HCT116 (cell line): ENCODE measurements at regions not wholly inside any gene's neighbourhood (a gene's known extent, or its start where the extent isn't known, plus 50 kb on each side); places are given as distances from the start of the nearest gene placed in this dataset.

ENCODE experiments used
- ATAC-seq: fragments of 200-7000 bp; cut with Tn5 transposase; 2 replicates; pipeline ENCODE4 v1.9.1; 2020; ENCODE audit warnings: mild to moderate bottlenecking, moderate library complexity
- BruUV-seq: library from RNA; stranded (reverse); fragments of 400-500 nt; replicated peaks from 2 replicates; lab custom pipeline; 2021; lab: Mats Ljungman, UMichigan
- CTCF ChIA-PET: fragments of 300-600 bp; sonication (Branson Sonifier 250); formaldehyde crosslinking; loops from one replicate; lab custom pipeline; 2021; ENCODE audit warnings: antibody characterized with exemption; lab: Charles Lee
- POLR2A ChIA-PET: fragments of 300-600, 350-600 bp; sonication (Branson Sonifier 250); formaldehyde crosslinking; loops from one replicate; lab custom pipeline; 2021; ENCODE audit warnings: antibody characterized with exemption; lab: Charles Lee
- RAD21 ChIA-PET, 2 experiments: fragments of 300-600 bp; sonication (Branson Sonifier 250); formaldehyde crosslinking; loops; one replicate each; lab custom pipeline; 2023; ENCODE audit warnings: low total read pairs in 2 of 2; ENCODE audit not compliant: uncharacterized antibody in 2 of 2, unreplicated experiment in 2 of 2, low non-redundant PET in 1 of 2; lab: Charles Lee
- DNase-seq: peaks from one replicate; pipeline ENCODE4 v3.0.0-alpha.2; 2010; ENCODE audit warnings: low read depth, low spot score
- H2AFZ ChIP-seq: fragments of 200-600 bp; shearing (Covaris generic), sonication (generic); 2 replicates; pipeline ENCODE4 v1.6.1; 2017; ENCODE audit warnings: low read depth, mixed run types, mixed read lengths, antibody characterized with exemption, low read length; ENCODE audit not compliant: poor library complexity, severe bottlenecking
- H3K27ac ChIP-seq: 2 replicates; pipeline ENCODE4 v1.5.1; 2012; ENCODE audit warnings: low read depth, low read length
- H3K27me3 ChIP-seq: fragments of 200-600 bp; sonication (generic); 2 replicates; pipeline ENCODE4 v1.6.1; 2016; ENCODE audit warnings: mixed run types, low read length, mixed read lengths; ENCODE audit not compliant: insufficient read depth
- H3K36me3 ChIP-seq, 2 experiments: fragments of 200-500 bp in 1 of 2; fragments of 200-600 bp in 1 of 2; sonication (Bioruptor generic) in 1 of 2; sonication (generic) in 1 of 2; 2 replicates each; pipeline versions ENCODE4 v1.5.1 to v1.6.1; 2014 to 2016; ENCODE audit warnings: low read length in 2 of 2, inconsistent platforms in 1 of 2, mixed read lengths in 1 of 2, mixed run types in 1 of 2; ENCODE audit not compliant: insufficient read depth in 2 of 2, control insufficient read depth in 1 of 2
- H3K4me1 ChIP-seq, 2 experiments: fragments of 200-600 bp in 1 of 2; sonication (generic) in 1 of 2; 2 replicates each; pipeline versions ENCODE4 v1.5.1 to v1.6.1; 2012 to 2017; ENCODE audit warnings: low read length in 2 of 2, inconsistent platforms in 1 of 2, mild to moderate bottlenecking in 1 of 2, mixed read lengths in 1 of 2, mixed run types in 1 of 2, moderate library complexity in 1 of 2; ENCODE audit not compliant: insufficient read depth in 2 of 2, control insufficient read depth in 1 of 2
- H3K4me2 ChIP-seq: fragments of 200-600 bp; sonication (generic); 2 replicates; pipeline ENCODE4 v1.6.1; 2017; ENCODE audit warnings: mixed run types, low read length, mixed read lengths
- H3K4me3 ChIP-seq, 2 experiments: fragments of 200-600 bp in 1 of 2; sonication (generic) in 1 of 2; replicated peaks in 1 of 2; 2 replicates each; pipeline ENCODE4 v1.5.1; 2011 to 2016; ENCODE audit warnings: low read length in 2 of 2, control low read depth in 1 of 2, low read depth in 1 of 2, mild to moderate bottlenecking in 1 of 2, mixed read lengths in 1 of 2, mixed run types in 1 of 2
- H3K79me2 ChIP-seq: fragments of 200-600 bp; sonication (generic); 2 replicates; pipeline ENCODE4 v1.6.1; 2017; ENCODE audit warnings: mild to moderate bottlenecking, mixed run types, low read length, moderate library complexity, mixed read lengths; ENCODE audit not compliant: insufficient read depth
- H3K9ac ChIP-seq: fragments of 200-600 bp; sonication (generic); 2 replicates; pipeline ENCODE4 v1.6.1; 2016; ENCODE audit warnings: low read length, mixed read lengths
- H3K9me2 ChIP-seq: fragments of 200-600 bp; sonication (generic), shearing (Covaris generic); 2 replicates; pipeline ENCODE4 v1.6.1; 2017; ENCODE audit warnings: mixed run types, mild to moderate bottlenecking, moderate library complexity; ENCODE audit not compliant: insufficient read depth
- H3K9me3 ChIP-seq, 2 experiments: fragments of 200-500 bp in 1 of 2; fragments of 200-600 bp in 1 of 2; sonication (Bioruptor generic) in 1 of 2; sonication (generic) in 1 of 2; 2 replicates each; pipeline ENCODE4 v1.6.1; 2014 to 2017; ENCODE audit warnings: low read length in 2 of 2, mixed read lengths in 2 of 2, inconsistent platforms in 1 of 2, low read depth in 1 of 2, mild to moderate bottlenecking in 1 of 2, mixed run types in 1 of 2, moderate library complexity in 1 of 2; ENCODE audit not compliant: control insufficient read depth in 1 of 2, insufficient read depth in 1 of 2
- H4K20me1 ChIP-seq: fragments of 200-600 bp; sonication (generic), shearing (Covaris generic); 2 replicates; pipeline ENCODE4 v1.6.1; 2017; ENCODE audit warnings: mixed run types, mild to moderate bottlenecking, moderate library complexity; ENCODE audit not compliant: insufficient read depth
- ATF3 ChIP-seq: IDR thresholded peaks from 2 replicates; pipeline ENCODE4 v1.6.1; 2012
- EGR1 ChIP-seq: IDR thresholded peaks from 2 replicates; pipeline ENCODE4 v1.6.1; 2012; ENCODE audit warnings: low read depth
- ELF1 ChIP-seq: IDR thresholded peaks from 2 replicates; pipeline ENCODE4 v1.6.1; 2012; ENCODE audit warnings: low read depth, borderline replicate concordance
- EZH2 ChIP-seq: fragments of 200-600 bp; sonication (generic); IDR thresholded peaks from 2 replicates; pipeline ENCODE4 v1.6.1; 2017; ENCODE audit warnings: antibody characterized with exemption, mixed run types
- EZH2phosphoT487 ChIP-seq: fragments of 200-600 bp; IDR thresholded peaks from 2 replicates; pipeline ENCODE4 v1.6.1; 2018; ENCODE audit warnings: antibody characterized with exemption, borderline replicate concordance
- FOSL1 ChIP-seq: IDR thresholded peaks from 2 replicates; pipeline ENCODE4 v1.6.1; 2012; ENCODE audit warnings: low read depth
- POLR2A ChIP-seq: IDR thresholded peaks from 2 replicates; pipeline ENCODE4 v1.7.0; 2011; ENCODE audit warnings: borderline replicate concordance; ENCODE audit not compliant: insufficient read depth, insufficient read length; ENCODE audit errors: extremely low read depth
- POLR2AphosphoS5 ChIP-seq: IDR thresholded peaks from 2 replicates; pipeline ENCODE4 v1.6.1; 2011; ENCODE audit warnings: mild to moderate bottlenecking, low read depth, low read length, moderate library complexity
- RAD21 ChIP-seq: IDR thresholded peaks from 2 replicates; pipeline ENCODE4 v1.6.1; 2012; ENCODE audit warnings: low read depth, mild to moderate bottlenecking
- REST ChIP-seq: IDR thresholded peaks from 2 replicates; pipeline ENCODE4 v1.6.1; 2012; ENCODE audit warnings: low read depth
- SIN3A ChIP-seq: IDR thresholded peaks from 2 replicates; pipeline ENCODE4 v1.6.1; 2012; ENCODE audit warnings: low read depth
- SP1 ChIP-seq: IDR thresholded peaks from 2 replicates; pipeline ENCODE4 v1.6.1; 2012; ENCODE audit warnings: low read depth
- TCF7L2 ChIP-seq: IDR thresholded peaks from 2 replicates; pipeline ENCODE4 v1.7.0; 2011; ENCODE audit warnings: borderline replicate concordance, inconsistent platforms; ENCODE audit not compliant: insufficient read depth, insufficient read length; ENCODE audit errors: extremely low read depth
- YY1 ChIP-seq: IDR thresholded peaks from 2 replicates; pipeline ENCODE4 v1.6.1; 2011; ENCODE audit warnings: low read length, low read depth, moderate library complexity, mild to moderate bottlenecking; ENCODE audit not compliant: insufficient replicate concordance; ENCODE audit errors: extremely low read depth
- ZBTB33 ChIP-seq: IDR thresholded peaks from 2 replicates; pipeline ENCODE4 v1.6.1; 2011; ENCODE audit warnings: mild to moderate bottlenecking, low read length, moderate library complexity; ENCODE audit not compliant: insufficient replicate concordance; ENCODE audit errors: extremely low read depth
- ZFX ChIP-seq: fragments of 450-650 bp; IDR thresholded peaks from 2 replicates; pipeline ENCODE4 v1.6.1; 2017
- ZNF274 ChIP-seq: fragments of 200-500 bp; sonication (Bioruptor generic); IDR thresholded peaks from 2 replicates; pipeline ENCODE4 v1.6.1; 2014; ENCODE audit warnings: mild to moderate bottlenecking, low read depth, low read length, inconsistent platforms
- intact Hi-C: fragments of 100-400 bp; cut with micrococcal nuclease; formaldehyde crosslinking; loops from 2 replicates; pipeline ENCODE4 v1.10.0; 2022

- H4K20me1 ChIP-seq = no peaks in the 10 kb centered on the region
- H3K4me1 ChIP-seq = peaks cover 0 to under 1% of the 10 kb centered on the region in 2 experiments; a peak in 1 of 4 replicates
- H3K4me2 ChIP-seq = no peak overlapping the region
- BruUV-seq = no TSS peak
- ChIA-PET RAD21 (no interaction called here), POLR2A (no interaction called here), CTCF (no interaction called here)
- H2AFZ ChIP-seq = no peak overlapping the region
- no peak for DNase-seq
- H3K27ac ChIP-seq = no peak overlapping the region
- H3K9ac ChIP-seq = no peak overlapping the region
- peak; percentile 94 for TF ChIP-seq TCF7L2
- peak; percentile 91 for TF ChIP-seq REST
- no peak for TF ChIP-seq ZNF274
- TF ChIP-seq ELF1 = no peak
- intact Hi-C loops = no loop called here
- H3K79me2 ChIP-seq = no peaks in the 10 kb centered on the region
- no peaks in the 10 kb centered on the region for H3K27me3 ChIP-seq
- no peaks in the 10 kb centered on the region for H3K36me3 ChIP-seq
- H3K9me3 ChIP-seq = no peaks in the 10 kb centered on the region
- no peak for ATAC-seq
- no peaks in the 10 kb centered on the region for H3K9me2 ChIP-seq
- H3K4me3 ChIP-seq = no peak overlapping the region
Measured at GRCh38 chr3:14598143-14598569, 53.4 kb upstream of the CCDC174 start.

GRCh38 chr3:14599488-14599887 is 52.1 kb upstream of the CCDC174 start:
- peaks cover 0 to 3% of the 10 kb centered on the region in 2 experiments; a peak in 1 of 4 replicates for H3K4me1 ChIP-seq
- no peaks in the 10 kb centered on the region for H3K79me2 ChIP-seq
- no peak for DNase-seq
- no peaks in the 10 kb centered on the region for H3K36me3 ChIP-seq
- ChIA-PET CTCF (no interaction called here), RAD21 (no interaction called here), POLR2A (no interaction called here)
- no peak overlapping the region for H3K27ac ChIP-seq
- no TSS peak for BruUV-seq
- H3K9ac ChIP-seq = no peak overlapping the region
- no peak overlapping the region for H3K4me2 ChIP-seq
- no peak for ATAC-seq
- H3K4me3 ChIP-seq = no peak overlapping the region
- H3K9me2 ChIP-seq = no peaks in the 10 kb centered on the region
- no peak overlapping the region for H2AFZ ChIP-seq
- no peaks in the 10 kb centered on the region for H4K20me1 ChIP-seq
- no peaks in the 10 kb centered on the region for H3K9me3 ChIP-seq
- intact Hi-C loops = no loop called here
- H3K27me3 ChIP-seq = no peaks in the 10 kb centered on the region
- TF ChIP-seq FOSL1 (no peak), EZH2phosphoT487 (no peak), RAD21 (no peak), ATF3 (no peak), EZH2 (no peak), ZFX (no peak), SP1 (no peak), POLR2AphosphoS5 (no peak), ZBTB33 (no peak), YY1 (no peak), EGR1 (no peak), SIN3A (no peak), POLR2A (no peak), ELF1 (no peak), ZNF274 (no peak)
